ENCODE measurements at regions not wholly inside any gene's neighbourhood (a gene's known extent, or its start where the extent isn't known, plus 50 kb on each side); places are given as distances from the start of the nearest gene placed in this dataset.

DNA sequence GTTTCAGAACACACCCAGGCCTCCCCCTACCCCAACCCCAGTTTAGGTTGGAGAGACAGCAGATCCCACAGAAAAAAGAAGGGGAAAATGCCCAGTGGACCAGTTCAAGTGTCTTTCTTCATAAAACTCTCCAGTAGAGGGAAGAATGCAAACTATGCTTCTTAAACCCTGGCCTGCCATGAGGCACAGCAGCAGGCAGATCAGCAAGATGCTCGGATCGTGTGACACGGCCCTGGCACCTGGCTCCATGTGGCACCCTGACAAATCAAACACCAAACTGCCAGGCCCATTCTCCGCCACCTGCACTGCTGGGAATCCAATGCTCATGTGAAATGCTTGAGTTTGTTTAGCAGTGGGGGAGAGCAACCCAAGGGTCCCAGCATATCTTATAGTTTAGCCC, 166.8 kb downstream of the SOX9 start:
- TF ChIP-seq EP300 (IDR thresholded peaks at IDR 0.05), result no peak
- no peak for TF ChIP-seq CHD2 (IDR thresholded peaks at IDR 0.05; ENCODE audit: low read length, partially characterized antibody)
- no peak for TF ChIP-seq USF2 (IDR thresholded peaks at IDR 0.05)
- TF ChIP-seq SREBF2 (IDR thresholded peaks at IDR 0.05), result no peak
- TF ChIP-seq, protein P1, sequence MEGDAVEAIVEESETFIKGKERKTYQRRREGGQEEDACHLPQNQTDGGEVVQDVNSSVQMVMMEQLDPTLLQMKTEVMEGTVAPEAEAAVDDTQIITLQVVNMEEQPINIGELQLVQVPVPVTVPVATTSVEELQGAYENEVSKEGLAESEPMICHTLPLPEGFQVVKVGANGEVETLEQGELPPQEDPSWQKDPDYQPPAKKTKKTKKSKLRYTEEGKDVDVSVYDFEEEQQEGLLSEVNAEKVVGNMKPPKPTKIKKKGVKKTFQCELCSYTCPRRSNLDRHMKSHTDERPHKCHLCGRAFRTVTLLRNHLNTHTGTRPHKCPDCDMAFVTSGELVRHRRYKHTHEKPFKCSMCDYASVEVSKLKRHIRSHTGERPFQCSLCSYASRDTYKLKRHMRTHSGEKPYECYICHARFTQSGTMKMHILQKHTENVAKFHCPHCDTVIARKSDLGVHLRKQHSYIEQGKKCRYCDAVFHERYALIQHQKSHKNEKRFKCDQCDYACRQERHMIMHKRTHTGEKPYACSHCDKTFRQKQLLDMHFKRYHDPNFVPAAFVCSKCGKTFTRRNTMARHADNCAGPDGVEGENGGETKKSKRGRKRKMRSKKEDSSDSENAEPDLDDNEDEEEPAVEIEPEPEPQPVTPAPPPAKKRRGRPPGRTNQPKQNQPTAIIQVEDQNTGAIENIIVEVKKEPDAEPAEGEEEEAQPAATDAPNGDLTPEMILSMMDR (IDR thresholded peaks at IDR 0.05), result no peak
- TF ChIP-seq, protein P2, sequence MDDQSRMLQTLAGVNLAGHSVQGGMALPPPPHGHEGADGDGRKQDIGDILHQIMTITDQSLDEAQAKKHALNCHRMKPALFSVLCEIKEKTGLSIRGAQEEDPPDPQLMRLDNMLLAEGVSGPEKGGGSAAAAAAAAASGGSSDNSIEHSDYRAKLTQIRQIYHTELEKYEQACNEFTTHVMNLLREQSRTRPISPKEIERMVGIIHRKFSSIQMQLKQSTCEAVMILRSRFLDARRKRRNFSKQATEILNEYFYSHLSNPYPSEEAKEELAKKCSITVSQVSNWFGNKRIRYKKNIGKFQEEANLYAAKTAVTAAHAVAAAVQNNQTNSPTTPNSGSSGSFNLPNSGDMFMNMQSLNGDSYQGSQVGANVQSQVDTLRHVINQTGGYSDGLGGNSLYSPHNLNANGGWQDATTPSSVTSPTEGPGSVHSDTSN (IDR thresholded peaks at IDR 0.05), result no peak
- TF ChIP-seq, protein P3, sequence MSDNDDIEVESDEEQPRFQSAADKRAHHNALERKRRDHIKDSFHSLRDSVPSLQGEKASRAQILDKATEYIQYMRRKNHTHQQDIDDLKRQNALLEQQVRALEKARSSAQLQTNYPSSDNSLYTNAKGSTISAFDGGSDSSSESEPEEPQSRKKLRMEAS (IDR thresholded peaks at IDR 0.05), result no peak
- TF ChIP-seq ELK1 (IDR thresholded peaks at IDR 0.05; ENCODE audit: low read depth, low read length), result no peak
